ENCODE measurements at regions not wholly inside any gene's neighbourhood (a gene's known extent, or its start where the extent isn't known, plus 50 kb on each side); places are given as distances from the start of the nearest gene placed in this dataset.
"Not testable (repeated sequence)": the region's sequence is repeated elsewhere in the genome, so short reads cannot be mapped to it uniquely, and the experiment has no call there.

- TF ChIP-seq CTCF (IDR thresholded peaks at IDR 0.05; ENCODE audit: control extremely low read depth, extremely low read depth) = no peak
- Histone ChIP-seq H3K4me3 (no peak overlapping the region), H3K27ac (ENCODE audit: low read depth in 1 of 2, low read length in 1 of 2) (no peak overlapping the region), H3K36me3 (ENCODE audit: control insufficient read depth in 4 of 4, insufficient read depth in 4 of 4, low read length in 4 of 4) (no peaks in the 10 kb centered on the region), H3K9me3 (ENCODE audit: control insufficient read depth in 4 of 4, insufficient read depth in 3 of 4, low read length in 3 of 4) (no peaks in the 10 kb centered on the region), H3K9ac (ENCODE audit: insufficient read depth in 1 of 2, low read length in 2 of 2) (no peak overlapping the region), H3K27me3 (ENCODE audit: control insufficient read depth in 3 of 3, insufficient read depth in 3 of 3, low read length in 2 of 3) (peaks cover 7 to 24% (median 15%) of the 10 kb centered on the region in 3 donors), H3K4me1 (ENCODE audit: control insufficient read depth in 5 of 5, insufficient read depth in 5 of 5, low read length in 5 of 5) (no peaks in the 10 kb centered on the region)
- DNase-seq = no peak
- ATAC-seq (ENCODE audit: insufficient read depth, low FRiP score) = no peak
- 87 to 92% methylated on average over 3 to 4 of the region's 4 CpGs for WGBS, 2 donors
Measured at GRCh38 chrX:16347968-16348670, 180.8 kb downstream of the MAGEB17 start.

GRCh38 chrX:16357902-16358301, 190.6 kb downstream of the MAGEB17 start:
- Histone ChIP-seq H3K4me3 (no peak overlapping the region), H3K27me3 (ENCODE audit: control insufficient read depth in 3 of 3, insufficient read depth in 3 of 3, low read length in 2 of 3) (peaks cover 0 to 21% (median 6%) of the 10 kb centered on the region in 3 donors), H3K9ac (ENCODE audit: insufficient read depth in 1 of 2, low read length in 2 of 2) (no peak overlapping the region), H3K4me1 (ENCODE audit: control insufficient read depth in 5 of 5, insufficient read depth in 5 of 5, low read length in 5 of 5) (no peaks in the 10 kb centered on the region), H3K27ac (ENCODE audit: low read depth in 1 of 2, low read length in 1 of 2) (no peak overlapping the region), H3K36me3 (ENCODE audit: control insufficient read depth in 4 of 4, insufficient read depth in 4 of 4, low read length in 4 of 4) (no peaks in the 10 kb centered on the region), H3K9me3 (ENCODE audit: control insufficient read depth in 4 of 4, insufficient read depth in 3 of 4, low read length in 3 of 4) (peaks cover 0 to 4% (median 0%) of the 10 kb centered on the region in 4 donors)
- ATAC-seq (ENCODE audit: insufficient read depth, low FRiP score) (no peak), DNase-seq (no peak)
- no peak for TF ChIP-seq CTCF (IDR thresholded peaks at IDR 0.05; ENCODE audit: control extremely low read depth, extremely low read depth)

DNA sequence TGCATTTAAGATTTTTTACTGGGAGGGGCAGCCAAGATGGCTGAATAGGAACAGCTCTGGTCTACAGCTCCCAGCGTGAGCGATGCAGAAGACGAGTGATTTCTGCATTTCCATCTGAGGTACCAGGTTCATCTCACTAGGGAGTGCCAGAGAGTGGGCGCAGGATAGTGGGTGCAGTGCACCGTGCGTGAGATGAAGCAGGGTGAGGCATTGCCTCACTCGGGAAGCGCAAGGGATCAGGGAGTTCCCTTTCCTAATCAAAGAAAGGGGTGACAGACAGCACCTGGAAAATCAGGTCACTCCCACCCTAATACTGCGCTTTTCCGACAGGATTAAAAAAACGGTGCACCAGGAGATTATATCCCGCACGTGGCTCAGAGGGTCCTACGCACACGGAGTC, 192.8 kb downstream of the MAGEB17 start:
- ATAC-seq (ENCODE audit: insufficient read depth, low FRiP score); H3K27ac ChIP-seq (ENCODE audit: low read depth in 1 of 2, low read length in 1 of 2); H3K36me3 ChIP-seq (ENCODE audit: control insufficient read depth in 4 of 4, insufficient read depth in 4 of 4, low read length in 4 of 4); H3K4me3 ChIP-seq; H3K4me1 ChIP-seq (ENCODE audit: control insufficient read depth in 5 of 5, insufficient read depth in 5 of 5, low read length in 5 of 5); H3K9ac ChIP-seq (ENCODE audit: insufficient read depth in 1 of 2, low read length in 2 of 2); DNase-seq; H3K9me3 ChIP-seq (ENCODE audit: control insufficient read depth in 4 of 4, insufficient read depth in 3 of 4, low read length in 3 of 4): not testable (repeated sequence)
- 95 to 98% methylated on average over 15 of the region's 15 CpGs for WGBS, 2 donors
- H3K27me3 ChIP-seq (ENCODE audit: control insufficient read depth in 3 of 3, insufficient read depth in 3 of 3, low read length in 2 of 3) = peaks cover 0 to 12% (median 3%) of the 10 kb centered on the region in 3 donors

GRCh38 chrX:16368696-16369095, 201.4 kb downstream of the MAGEB17 start:
- 77 to 91% methylated on average over 2 of the region's 2 CpGs for WGBS, 2 donors
- TF ChIP-seq CTCF (IDR thresholded peaks at IDR 0.05; ENCODE audit: control extremely low read depth, extremely low read depth) = no peak

More at GRCh38 chrX:16368696-16369095, 201.4 kb downstream of the MAGEB17 start:
- H3K36me3 ChIP-seq (ENCODE audit: control insufficient read depth in 4 of 4, insufficient read depth in 4 of 4, low read length in 4 of 4) = no peaks in the 10 kb centered on the region
- H3K27me3 ChIP-seq (ENCODE audit: control insufficient read depth in 3 of 3, insufficient read depth in 3 of 3, low read length in 2 of 3) = peaks cover 0 to 33% (median 9%) of the 10 kb centered on the region in 3 donors
- H3K9me3 ChIP-seq (ENCODE audit: control insufficient read depth in 4 of 4, insufficient read depth in 3 of 4, low read length in 3 of 4) = no peaks in the 10 kb centered on the region
- ATAC-seq (ENCODE audit: insufficient read depth, low FRiP score) (no peak), DNase-seq (no peak)
- H3K4me3 ChIP-seq = no peak overlapping the region
- no peaks in the 10 kb centered on the region for H3K4me1 ChIP-seq (ENCODE audit: control insufficient read depth in 5 of 5, insufficient read depth in 5 of 5, low read length in 5 of 5)
- H3K27ac ChIP-seq (ENCODE audit: low read depth in 1 of 2, low read length in 1 of 2) = no peak overlapping the region
- no peak overlapping the region for H3K9ac ChIP-seq (ENCODE audit: insufficient read depth in 1 of 2, low read length in 2 of 2)
